HepG2 (cell line): ENCODE measurements at regions not wholly inside any gene's neighbourhood (a gene's known extent, or its start where the extent isn't known, plus 50 kb on each side); places are given as distances from the start of the nearest gene placed in this dataset.

ENCODE experiments used
- ATAC-seq: fragments of 200-7000 bp; cut with Tn5 transposase; 3 replicates; pipeline ENCODE4 v1.9.1; 2020; ENCODE audit warnings: mild to moderate bottlenecking, moderate library complexity
- BruUV-seq: library from RNA; stranded (reverse); fragments of 400-500 nt; replicated peaks from 2 replicates; lab custom pipeline; 2021; lab: Mats Ljungman, UMichigan
- CTCF ChIA-PET: fragments of 300-600 bp; formaldehyde crosslinking; extraction: SDS; loops from one replicate; lab custom pipeline; 2021; ENCODE audit warnings: low total read pairs, inconsistent platforms, low intra/inter-chr PET ratio; lab: Yijun Ruan, JAX
- POLR2A ChIA-PET: fragments of 350-600 bp; sonication (Branson Sonifier 250); formaldehyde crosslinking; loops from one replicate; lab custom pipeline; 2020; ENCODE audit warnings: antibody characterized with exemption, inconsistent platforms; lab: Yijun Ruan, JAX
- DNase-seq: peaks from one replicate; pipeline ENCODE4 v3.0.0-alpha.2; 2015; ENCODE audit warnings: low spot score
- FAIRE-seq: peaks from 3 replicates; lab custom pipeline; 2011; peaks lifted over from hg19 to GRCh38; lab: Jason Lieb, UNC
- H2AFZ ChIP-seq: one replicate; pipeline ENCODE4 v1.6.1; 2011; ENCODE audit warnings: low read length, inconsistent platforms
- H3K27ac ChIP-seq: fragments of 300-600 bp; 3 replicates; pipeline ENCODE4 v1.8.0; 2011; ENCODE audit warnings: mixed run types, mild to moderate bottlenecking, mixed read lengths, low read length, inconsistent platforms; ENCODE audit not compliant: insufficient read depth; ENCODE audit errors: extremely low read length
- H3K27me3 ChIP-seq, 2 experiments: fragments of 200-600 bp in 1 of 2; 2 replicates in 1 of 2; 3 replicates in 1 of 2; pipeline versions ENCODE4 v1.6.0 to v1.8.0; 2011; ENCODE audit warnings: low read length in 2 of 2, mild to moderate bottlenecking in 2 of 2, moderate library complexity in 2 of 2, inconsistent platforms in 1 of 2; ENCODE audit not compliant: insufficient read depth in 2 of 2, control insufficient read depth in 1 of 2
- H3K36me3 ChIP-seq, 2 experiments: fragments of 200-600 bp in 1 of 2; replicated peaks in 1 of 2; 2 replicates in 1 of 2; 3 replicates in 1 of 2; pipeline versions ENCODE4 v1.5.1 to v1.8.0; 2011; ENCODE audit warnings: low read length in 2 of 2, inconsistent platforms in 1 of 2; ENCODE audit not compliant: insufficient read depth in 2 of 2, control insufficient read depth in 1 of 2
- H3K4me1 ChIP-seq: 2 replicates; pipeline ENCODE4 v1.5.1; 2012; ENCODE audit warnings: low read length, inconsistent platforms; ENCODE audit not compliant: insufficient read depth
- H3K4me2 ChIP-seq: 2 replicates; pipeline ENCODE4 v1.6.0; 2011; ENCODE audit warnings: low read depth, low read length, inconsistent platforms
- H3K4me3 ChIP-seq, 3 experiments: fragments of 200-600 bp in 1 of 3; sonication (generic), shearing (Covaris generic) in 1 of 3; replicated peaks in 1 of 3; 2 replicates each; pipeline ENCODE4 v1.5.1; 2011 to 2016; ENCODE audit warnings: low read length in 3 of 3, inconsistent platforms in 2 of 3, low read depth in 2 of 3, mild to moderate bottlenecking in 2 of 3, control low read depth in 1 of 3, mixed read lengths in 1 of 3; ENCODE audit not compliant: insufficient read depth in 1 of 3
- H3K79me2 ChIP-seq: one replicate; pipeline ENCODE4 v1.6.1; 2011; ENCODE audit warnings: low read length, inconsistent platforms; ENCODE audit not compliant: insufficient read depth
- H3K9ac ChIP-seq: 2 replicates; pipeline ENCODE4 v1.6.0; 2011; ENCODE audit warnings: mild to moderate bottlenecking, low read depth, low read length, inconsistent platforms; ENCODE audit not compliant: insufficient read depth
- H3K9me3 ChIP-seq: 2 replicates; pipeline ENCODE4 v1.5.1; 2012; ENCODE audit warnings: mild to moderate bottlenecking, low read length
- H4K20me1 ChIP-seq: 2 replicates; pipeline ENCODE4 v1.6.0; 2011; ENCODE audit warnings: inconsistent platforms, mild to moderate bottlenecking, low read length, moderate library complexity; ENCODE audit not compliant: insufficient read depth
- AGO2 ChIP-seq: fragments of 200-400 bp; formaldehyde crosslinking; optimal IDR thresholded peaks from 2 replicates; pipeline ENCODE3; 2017; ENCODE audit warnings: mild to moderate bottlenecking, low read depth, low read length, moderate library complexity
- ATF5 ChIP-seq: sonication (generic); formaldehyde crosslinking; IDR thresholded peaks from 2 replicates; pipeline ENCODE4 v1.4.0; 2020; ENCODE audit warnings: mild to moderate bottlenecking, low read depth, missing genetic modification reagents
- ATF7 ChIP-seq, 2 experiments: fragments of 450-650 bp in 1 of 2; sonication (generic) in 1 of 2; formaldehyde crosslinking in 1 of 2; IDR thresholded peaks; 2 replicates each; pipeline versions ENCODE4 v1.4.0 to v1.6.1; 2016 to 2020; ENCODE audit warnings: antibody characterized with exemption in 1 of 2, mild to moderate bottlenecking in 1 of 2, missing genetic modification reagents in 1 of 2
- CC2D1A ChIP-seq: sonication (generic); formaldehyde crosslinking; IDR thresholded peaks from 2 replicates; pipeline ENCODE4 v1.8.1; 2023; ENCODE audit warnings: mild to moderate bottlenecking, missing genetic modification reagents
- CEBPG ChIP-seq: IDR thresholded peaks from 2 replicates; pipeline ENCODE4 v1.6.1; 2016
- DPF2 ChIP-seq: sonication (generic); formaldehyde crosslinking; IDR thresholded peaks from 2 replicates; pipeline ENCODE4 v1.4.0; 2020; ENCODE audit warnings: mild to moderate bottlenecking, low read depth, missing genetic modification reagents, borderline replicate concordance
- HIVEP1 ChIP-seq: sonication (generic); formaldehyde crosslinking; IDR thresholded peaks from 2 replicates; pipeline ENCODE4 v1.4.0; 2020; ENCODE audit warnings: mild to moderate bottlenecking, missing genetic modification reagents
- HNRNPUL1 ChIP-seq: fragments of 200-400 bp; formaldehyde crosslinking; IDR thresholded peaks from 2 replicates; pipeline ENCODE4 v1.6.1; 2017; ENCODE audit warnings: low read depth, mild to moderate bottlenecking, low read length, moderate library complexity
- HOXD1 ChIP-seq: sonication (generic); formaldehyde crosslinking; IDR thresholded peaks from 2 replicates; pipeline ENCODE4 v1.5.0; 2020; ENCODE audit warnings: missing genetic modification reagents
- KMT2A ChIP-seq: sonication (generic); formaldehyde crosslinking; IDR thresholded peaks from 2 replicates; pipeline ENCODE4 v1.4.0; 2020; ENCODE audit warnings: missing genetic modification reagents
- MTA1 ChIP-seq: sonication (generic); formaldehyde crosslinking; IDR thresholded peaks from 2 replicates; pipeline ENCODE4 v1.4.0; 2020; ENCODE audit warnings: missing genetic modification reagents, mild to moderate bottlenecking, borderline replicate concordance
- NFYC ChIP-seq: IDR thresholded peaks from 2 replicates; pipeline ENCODE4 v1.6.1; 2016; ENCODE audit warnings: missing genetic modification reagents, missing compliant biosample characterization
- NKX3-1 ChIP-seq: sonication (generic); formaldehyde crosslinking; IDR thresholded peaks from 2 replicates; pipeline ENCODE4 v1.5.0; 2020; ENCODE audit warnings: missing genetic modification reagents
- REST ChIP-seq, 2 experiments: IDR thresholded peaks; 2 replicates each; pipeline ENCODE4 v1.6.1; 2011 to 2012; ENCODE audit warnings: low read length in 2 of 2, borderline replicate concordance in 1 of 2, low read depth in 1 of 2, mild to moderate bottlenecking in 1 of 2, moderate library complexity in 1 of 2
- SAP130 ChIP-seq: IDR thresholded peaks from 2 replicates; pipeline ENCODE4 v1.6.1; 2016; ENCODE audit warnings: low read depth
- SMC3 ChIP-seq: IDR thresholded peaks from 2 replicates; pipeline ENCODE4 v1.6.1; 2011; ENCODE audit warnings: low read length, improper control_type of control experiment
- TAF1 ChIP-seq: sonication (generic); formaldehyde crosslinking; IDR thresholded peaks from 2 replicates; pipeline ENCODE4 v1.4.0; 2020; ENCODE audit warnings: missing genetic modification reagents
- TEAD3 ChIP-seq: optimal IDR thresholded peaks from 2 replicates; pipeline ENCODE3; 2016; ENCODE audit warnings: borderline replicate concordance
- ZFP82 ChIP-seq: sonication (generic); formaldehyde crosslinking; IDR thresholded peaks from 2 replicates; pipeline ENCODE4 v1.5.1; 2020; ENCODE audit warnings: mild to moderate bottlenecking, missing genetic modification reagents, borderline replicate concordance
- ZNF20 ChIP-seq: sonication (generic); formaldehyde crosslinking; IDR thresholded peaks from 2 replicates; pipeline ENCODE4 v1.4.0; 2020; ENCODE audit warnings: mild to moderate bottlenecking, moderate library complexity, missing genetic modification reagents
- ZNF230 ChIP-seq: sonication (generic); formaldehyde crosslinking; IDR thresholded peaks from 2 replicates; pipeline ENCODE4 v1.4.0; 2020; ENCODE audit warnings: mild to moderate bottlenecking, missing genetic modification reagents
- ZNF282 ChIP-seq: fragments of 450-650 bp; IDR thresholded peaks from 2 replicates; pipeline ENCODE4 v1.6.1; 2018; ENCODE audit not compliant: partially characterized antibody
- ZNF510 ChIP-seq: sonication (generic); formaldehyde crosslinking; IDR thresholded peaks from 2 replicates; pipeline ENCODE4 v1.4.0; 2020; ENCODE audit warnings: low read depth, mild to moderate bottlenecking, missing genetic modification reagents
- ZNF543 ChIP-seq: sonication (generic); formaldehyde crosslinking; IDR thresholded peaks from 2 replicates; pipeline ENCODE4 v1.4.0; 2020; ENCODE audit warnings: mild to moderate bottlenecking, missing genetic modification reagents
- WGBS: methylation state at CpG from one replicate; pipeline ENCODE4 v1.1.6; 2017; ENCODE audit warnings: low lambda C conversion rate; 5-methylcytosine and 5-hydroxymethylcytosine counted together
- in situ Hi-C: cut with HindIII; loops from 2 replicates; pipeline ENCODE4 v1.10.0; 2017; ENCODE audit warnings: low pct_unique_long_range_greater_than_20kb; ENCODE audit not compliant: extremely low pct_ligation_motif_present
- intact Hi-C: fragments of 100-400 bp; cut with micrococcal nuclease; formaldehyde crosslinking; loops from one replicate; pipeline ENCODE4 v1.10.0; 2022; ENCODE audit not compliant: unreplicated experiment

- no peak for TF ChIP-seq ZNF510
- TF ChIP-seq DPF2 = no peak
- peak; percentile 90 for TF ChIP-seq CEBPG (CRISPR knock-in tag)
- no peak for TF ChIP-seq ZNF230
- no peak for TF ChIP-seq AGO2
- TF ChIP-seq CC2D1A = no peak
- no peak for TF ChIP-seq ZNF20 (CRISPR knock-in tag)
- no peak for TF ChIP-seq NKX3-1 (CRISPR knock-in tag)
- TF ChIP-seq ATF7 (IDR thresholded peaks at IDR 0.05) = peak; percentile 57
- TF ChIP-seq ATF7 (CRISPR knock-in tag; IDR thresholded peaks at IDR 0.05) = no peak
- TF ChIP-seq ZNF543 (CRISPR knock-in tag) = no peak
- TF ChIP-seq SMC3 = no peak
- no peak for TF ChIP-seq KMT2A (CRISPR knock-in tag)
- peak; percentile 97 for TF ChIP-seq TEAD3
Measured at GRCh38 chr2:15800495-15801329, 139.6 kb upstream of the MYCN start (continued).

DNA sequence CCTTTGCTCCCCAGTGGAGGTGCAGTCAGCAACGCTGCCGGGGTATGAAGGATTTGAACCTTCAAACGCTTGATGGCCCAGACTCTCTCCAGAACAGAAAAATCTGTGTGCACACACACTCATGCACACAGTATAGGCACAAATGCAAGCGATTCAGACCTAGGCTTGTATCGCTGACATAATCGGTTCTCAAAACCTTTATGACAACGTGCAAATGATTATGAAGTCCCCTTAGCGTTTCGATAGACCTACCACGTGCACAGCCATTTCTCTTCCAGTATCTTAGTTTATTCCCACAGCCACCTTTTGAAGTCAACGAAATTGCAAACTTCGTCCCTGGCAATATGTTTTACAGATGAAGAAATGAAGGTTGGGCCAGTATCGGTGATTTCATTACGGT is 138.9 kb upstream of the MYCN start:
- no peak for DNase-seq
- in situ Hi-C loops (no loop called here), intact Hi-C loops (no loop called here)
- Histone ChIP-seq H3K79me2 (no peaks in the 10 kb centered on the region), H3K9ac (no peak overlapping the region), H3K9me3 (no peaks in the 10 kb centered on the region), H3K27ac (no peak overlapping the region), H4K20me1 (no peaks in the 10 kb centered on the region), H3K4me2 (no peak overlapping the region), H3K36me3 (no peaks in the 10 kb centered on the region), H3K4me1 (peaks cover 15% of the 10 kb centered on the region; the same call in 1 of the 2 replicates), H3K4me3 (no peak overlapping the region), H2AFZ (no peak overlapping the region), H3K27me3 (peaks cover 1 to 13% of the 10 kb centered on the region in 2 experiments; a peak in 3 of 5 replicates)
- ChIA-PET CTCF (no interaction called here), POLR2A (no interaction called here)
- TF ChIP-seq SAP130 (no peak), REST (IDR thresholded peaks at IDR 0.05; ENCODE audit: borderline replicate concordance in 1 of 2, low read depth in 1 of 2, low read length in 2 of 2) (no peak), NFYC (CRISPR knock-in tag) (no peak), HIVEP1 (CRISPR knock-in tag) (no peak), MTA1 (CRISPR knock-in tag) (no peak), HNRNPUL1 (no peak), ZNF282 (no peak), HOXD1 (CRISPR knock-in tag) (no peak), ATF5 (no peak), TAF1 (CRISPR knock-in tag) (no peak), ZFP82 (CRISPR knock-in tag) (no peak)
- BruUV-seq = no TSS peak
- 90% methylated on average over 13 of the region's 14 CpGs for WGBS
- no peak for ATAC-seq
- no peak for FAIRE-seq
